ENCODE measurements at regions not wholly inside any gene's neighbourhood (a gene's known extent, or its start where the extent isn't known, plus 50 kb on each side); places are given as distances from the start of the nearest gene placed in this dataset.
"Not testable (repeated sequence)": the region's sequence is repeated elsewhere in the genome, so short reads cannot be mapped to it uniquely, and the experiment has no call there.

DNA sequence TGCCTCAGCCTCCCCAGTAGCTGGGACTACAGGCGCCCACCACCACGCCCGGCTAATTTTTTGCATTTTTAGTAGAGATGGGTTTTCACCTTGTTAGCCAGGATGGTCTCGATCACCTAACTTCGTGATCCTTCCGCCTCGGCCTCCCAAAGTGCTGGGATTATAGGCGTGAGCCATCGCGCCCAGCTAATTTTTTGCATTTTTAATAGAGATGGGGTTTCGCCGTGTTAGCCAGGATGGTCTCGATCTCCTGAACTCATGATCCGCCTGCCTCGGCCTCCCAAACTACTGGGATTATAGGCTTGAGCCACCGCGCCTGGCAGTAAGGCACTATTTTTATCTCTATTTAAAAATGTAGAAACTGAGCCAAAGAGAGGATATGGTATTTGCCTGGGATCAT is 1660.2 kb downstream of the SPATA31A7 start:
- TF ChIP-seq FOXA1 (IDR thresholded peaks at IDR 0.05); TAF1 (conservative IDR thresholded peaks at IDR 0.05); SP1 (IDR thresholded peaks at IDR 0.05); JUND (IDR thresholded peaks at IDR 0.05); RAD21 (IDR thresholded peaks at IDR 0.05); GABPA (IDR thresholded peaks at IDR 0.05 in 1 of 2, conservative IDR thresholded peaks at IDR 0.05 in 1 of 2); NR2F2 (IDR thresholded peaks at IDR 0.05); HNF4A (conservative IDR thresholded peaks at IDR 0.05); FOXA2 (IDR thresholded peaks at IDR 0.05): not testable (repeated sequence)
- TF ChIP-seq, protein P1, sequence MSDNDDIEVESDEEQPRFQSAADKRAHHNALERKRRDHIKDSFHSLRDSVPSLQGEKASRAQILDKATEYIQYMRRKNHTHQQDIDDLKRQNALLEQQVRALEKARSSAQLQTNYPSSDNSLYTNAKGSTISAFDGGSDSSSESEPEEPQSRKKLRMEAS (IDR thresholded peaks at IDR 0.05): not testable (repeated sequence)
- TF ChIP-seq, protein P2, sequence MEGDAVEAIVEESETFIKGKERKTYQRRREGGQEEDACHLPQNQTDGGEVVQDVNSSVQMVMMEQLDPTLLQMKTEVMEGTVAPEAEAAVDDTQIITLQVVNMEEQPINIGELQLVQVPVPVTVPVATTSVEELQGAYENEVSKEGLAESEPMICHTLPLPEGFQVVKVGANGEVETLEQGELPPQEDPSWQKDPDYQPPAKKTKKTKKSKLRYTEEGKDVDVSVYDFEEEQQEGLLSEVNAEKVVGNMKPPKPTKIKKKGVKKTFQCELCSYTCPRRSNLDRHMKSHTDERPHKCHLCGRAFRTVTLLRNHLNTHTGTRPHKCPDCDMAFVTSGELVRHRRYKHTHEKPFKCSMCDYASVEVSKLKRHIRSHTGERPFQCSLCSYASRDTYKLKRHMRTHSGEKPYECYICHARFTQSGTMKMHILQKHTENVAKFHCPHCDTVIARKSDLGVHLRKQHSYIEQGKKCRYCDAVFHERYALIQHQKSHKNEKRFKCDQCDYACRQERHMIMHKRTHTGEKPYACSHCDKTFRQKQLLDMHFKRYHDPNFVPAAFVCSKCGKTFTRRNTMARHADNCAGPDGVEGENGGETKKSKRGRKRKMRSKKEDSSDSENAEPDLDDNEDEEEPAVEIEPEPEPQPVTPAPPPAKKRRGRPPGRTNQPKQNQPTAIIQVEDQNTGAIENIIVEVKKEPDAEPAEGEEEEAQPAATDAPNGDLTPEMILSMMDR (IDR thresholded peaks at IDR 0.05; ENCODE audit: low read depth, low read length, missing input control): not testable (repeated sequence)
- TF ChIP-seq, protein P3, sequence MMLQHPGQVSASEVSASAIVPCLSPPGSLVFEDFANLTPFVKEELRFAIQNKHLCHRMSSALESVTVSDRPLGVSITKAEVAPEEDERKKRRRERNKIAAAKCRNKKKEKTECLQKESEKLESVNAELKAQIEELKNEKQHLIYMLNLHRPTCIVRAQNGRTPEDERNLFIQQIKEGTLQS (IDR thresholded peaks at IDR 0.05): not testable (repeated sequence)
- TF ChIP-seq, protein P4, sequence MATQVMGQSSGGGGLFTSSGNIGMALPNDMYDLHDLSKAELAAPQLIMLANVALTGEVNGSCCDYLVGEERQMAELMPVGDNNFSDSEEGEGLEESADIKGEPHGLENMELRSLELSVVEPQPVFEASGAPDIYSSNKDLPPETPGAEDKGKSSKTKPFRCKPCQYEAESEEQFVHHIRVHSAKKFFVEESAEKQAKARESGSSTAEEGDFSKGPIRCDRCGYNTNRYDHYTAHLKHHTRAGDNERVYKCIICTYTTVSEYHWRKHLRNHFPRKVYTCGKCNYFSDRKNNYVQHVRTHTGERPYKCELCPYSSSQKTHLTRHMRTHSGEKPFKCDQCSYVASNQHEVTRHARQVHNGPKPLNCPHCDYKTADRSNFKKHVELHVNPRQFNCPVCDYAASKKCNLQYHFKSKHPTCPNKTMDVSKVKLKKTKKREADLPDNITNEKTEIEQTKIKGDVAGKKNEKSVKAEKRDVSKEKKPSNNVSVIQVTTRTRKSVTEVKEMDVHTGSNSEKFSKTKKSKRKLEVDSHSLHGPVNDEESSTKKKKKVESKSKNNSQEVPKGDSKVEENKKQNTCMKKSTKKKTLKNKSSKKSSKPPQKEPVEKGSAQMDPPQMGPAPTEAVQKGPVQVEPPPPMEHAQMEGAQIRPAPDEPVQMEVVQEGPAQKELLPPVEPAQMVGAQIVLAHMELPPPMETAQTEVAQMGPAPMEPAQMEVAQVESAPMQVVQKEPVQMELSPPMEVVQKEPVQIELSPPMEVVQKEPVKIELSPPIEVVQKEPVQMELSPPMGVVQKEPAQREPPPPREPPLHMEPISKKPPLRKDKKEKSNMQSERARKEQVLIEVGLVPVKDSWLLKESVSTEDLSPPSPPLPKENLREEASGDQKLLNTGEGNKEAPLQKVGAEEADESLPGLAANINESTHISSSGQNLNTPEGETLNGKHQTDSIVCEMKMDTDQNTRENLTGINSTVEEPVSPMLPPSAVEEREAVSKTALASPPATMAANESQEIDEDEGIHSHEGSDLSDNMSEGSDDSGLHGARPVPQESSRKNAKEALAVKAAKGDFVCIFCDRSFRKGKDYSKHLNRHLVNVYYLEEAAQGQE (IDR thresholded peaks at IDR 0.05): not testable (repeated sequence)
- TF ChIP-seq, protein P5, sequence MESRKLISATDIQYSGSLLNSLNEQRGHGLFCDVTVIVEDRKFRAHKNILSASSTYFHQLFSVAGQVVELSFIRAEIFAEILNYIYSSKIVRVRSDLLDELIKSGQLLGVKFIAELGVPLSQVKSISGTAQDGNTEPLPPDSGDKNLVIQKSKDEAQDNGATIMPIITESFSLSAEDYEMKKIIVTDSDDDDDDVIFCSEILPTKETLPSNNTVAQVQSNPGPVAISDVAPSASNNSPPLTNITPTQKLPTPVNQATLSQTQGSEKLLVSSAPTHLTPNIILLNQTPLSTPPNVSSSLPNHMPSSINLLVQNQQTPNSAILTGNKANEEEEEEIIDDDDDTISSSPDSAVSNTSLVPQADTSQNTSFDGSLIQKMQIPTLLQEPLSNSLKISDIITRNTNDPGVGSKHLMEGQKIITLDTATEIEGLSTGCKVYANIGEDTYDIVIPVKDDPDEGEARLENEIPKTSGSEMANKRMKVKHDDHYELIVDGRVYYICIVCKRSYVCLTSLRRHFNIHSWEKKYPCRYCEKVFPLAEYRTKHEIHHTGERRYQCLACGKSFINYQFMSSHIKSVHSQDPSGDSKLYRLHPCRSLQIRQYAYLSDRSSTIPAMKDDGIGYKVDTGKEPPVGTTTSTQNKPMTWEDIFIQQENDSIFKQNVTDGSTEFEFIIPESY (IDR thresholded peaks at IDR 0.05): not testable (repeated sequence)
